ENCODE measurements at regions not wholly inside any gene's neighbourhood (a gene's known extent, or its start where the extent isn't known, plus 50 kb on each side); places are given as distances from the start of the nearest gene placed in this dataset.

- Histone ChIP-seq H3K36me3 (ENCODE audit: control insufficient read depth in 2 of 2, insufficient read depth in 2 of 2, low read length in 1 of 2) (no peaks in the 10 kb centered on the region), H3K4me3 (ENCODE audit: low read depth in 1 of 2, low read length in 2 of 2) (no peak overlapping the region), H3K4me1 (ENCODE audit: control insufficient read depth in 2 of 2, insufficient read depth in 2 of 2, low read length in 1 of 2) (no peaks in the 10 kb centered on the region), H3K27me3 (ENCODE audit: control insufficient read depth in 1 of 2, insufficient read depth in 2 of 2, low read length in 2 of 2) (no peaks in the 10 kb centered on the region), H3K9me3 (ENCODE audit: control insufficient read depth in 2 of 2, insufficient read depth in 1 of 2, low read depth in 1 of 2, low read length in 1 of 2) (no peaks in the 10 kb centered on the region), H3K27ac (ENCODE audit: low read depth in 2 of 2, low read length in 1 of 2) (no peak overlapping the region)
Measured at GRCh38 chr6:150543178-150543577, 56.5 kb upstream of the PLEKHG1 start.

GRCh38 chr6:150544793-150545192, 54.9 kb upstream of the PLEKHG1 start:
- Histone ChIP-seq H3K4me3 (ENCODE audit: low read depth in 1 of 2, low read length in 2 of 2) (no peak overlapping the region), H3K36me3 (ENCODE audit: control insufficient read depth in 2 of 2, insufficient read depth in 2 of 2, low read length in 1 of 2) (no peaks in the 10 kb centered on the region), H3K27ac (ENCODE audit: low read depth in 2 of 2, low read length in 1 of 2) (no peak overlapping the region), H3K27me3 (ENCODE audit: control insufficient read depth in 1 of 2, insufficient read depth in 2 of 2, low read length in 2 of 2) (no peaks in the 10 kb centered on the region), H3K9me3 (ENCODE audit: control insufficient read depth in 2 of 2, insufficient read depth in 1 of 2, low read depth in 1 of 2, low read length in 1 of 2) (no peaks in the 10 kb centered on the region), H3K4me1 (ENCODE audit: control insufficient read depth in 2 of 2, insufficient read depth in 2 of 2, low read length in 1 of 2) (no peaks in the 10 kb centered on the region)
- WGBS, 2 donors, result 97 to 99% methylated on average over 2 of the region's 2 CpGs

- WGBS, 2 donors, result 47% methylated on average over 7 of the region's 7 CpGs
- H3K4me3 ChIP-seq (ENCODE audit: low read depth in 1 of 2, low read length in 2 of 2), result no peak overlapping the region
- H3K27ac ChIP-seq (ENCODE audit: low read depth in 2 of 2, low read length in 1 of 2), result no peak overlapping the region
- no peaks in the 10 kb centered on the region for H3K36me3 ChIP-seq (ENCODE audit: control insufficient read depth in 2 of 2, insufficient read depth in 2 of 2, low read length in 1 of 2)
- no peaks in the 10 kb centered on the region for H3K9me3 ChIP-seq (ENCODE audit: control insufficient read depth in 2 of 2, insufficient read depth in 1 of 2, low read depth in 1 of 2, low read length in 1 of 2)
- no peaks in the 10 kb centered on the region for H3K27me3 ChIP-seq (ENCODE audit: control insufficient read depth in 1 of 2, insufficient read depth in 2 of 2, low read length in 2 of 2)
- H3K4me1 ChIP-seq (ENCODE audit: control insufficient read depth in 2 of 2, insufficient read depth in 2 of 2, low read length in 1 of 2), result no peaks in the 10 kb centered on the region
Measured at GRCh38 chr6:150546457-150546856, 53.2 kb upstream of the PLEKHG1 start.

- no peaks in the 10 kb centered on the region for H3K4me1 ChIP-seq (ENCODE audit: control insufficient read depth in 2 of 2, insufficient read depth in 2 of 2, low read length in 1 of 2)
- H3K36me3 ChIP-seq (ENCODE audit: control insufficient read depth in 2 of 2, insufficient read depth in 2 of 2, low read length in 1 of 2), result no peaks in the 10 kb centered on the region
- WGBS, 2 donors, result 64 to 75% methylated on average over 11 of the region's 11 CpGs
- H3K27me3 ChIP-seq (ENCODE audit: control insufficient read depth in 1 of 2, insufficient read depth in 2 of 2, low read length in 2 of 2), result no peaks in the 10 kb centered on the region
- no peak overlapping the region for H3K27ac ChIP-seq (ENCODE audit: low read depth in 2 of 2, low read length in 1 of 2)
- no peak overlapping the region for H3K4me3 ChIP-seq (ENCODE audit: low read depth in 1 of 2, low read length in 2 of 2)
- H3K9me3 ChIP-seq (ENCODE audit: control insufficient read depth in 2 of 2, insufficient read depth in 1 of 2, low read depth in 1 of 2, low read length in 1 of 2), result no peaks in the 10 kb centered on the region
Measured at GRCh38 chr6:150547502-150548222, 52.0 kb upstream of the PLEKHG1 start.

GRCh38 chr6:150548330-150548729, 51.4 kb upstream of the PLEKHG1 start:
- H3K4me1 ChIP-seq (ENCODE audit: control insufficient read depth in 2 of 2, insufficient read depth in 2 of 2, low read length in 1 of 2), result no peaks in the 10 kb centered on the region
- WGBS, 2 donors, result 90% methylated on average over 4 of the region's 4 CpGs
- H3K27ac ChIP-seq (ENCODE audit: low read depth in 2 of 2, low read length in 1 of 2), result no peak overlapping the region
- H3K36me3 ChIP-seq (ENCODE audit: control insufficient read depth in 2 of 2, insufficient read depth in 2 of 2, low read length in 1 of 2), result no peaks in the 10 kb centered on the region
- no peaks in the 10 kb centered on the region for H3K9me3 ChIP-seq (ENCODE audit: control insufficient read depth in 2 of 2, insufficient read depth in 1 of 2, low read depth in 1 of 2, low read length in 1 of 2)
- H3K4me3 ChIP-seq (ENCODE audit: low read depth in 1 of 2, low read length in 2 of 2), result no peak overlapping the region
- no peaks in the 10 kb centered on the region for H3K27me3 ChIP-seq (ENCODE audit: control insufficient read depth in 1 of 2, insufficient read depth in 2 of 2, low read length in 2 of 2)

GRCh38 chr6:150549007-150549406, 50.7 kb upstream of the PLEKHG1 start:
- H3K27ac ChIP-seq (ENCODE audit: low read depth in 2 of 2, low read length in 1 of 2), result no peak overlapping the region
- H3K4me3 ChIP-seq (ENCODE audit: low read depth in 1 of 2, low read length in 2 of 2), result no peak overlapping the region
- H3K27me3 ChIP-seq (ENCODE audit: control insufficient read depth in 1 of 2, insufficient read depth in 2 of 2, low read length in 2 of 2), result no peaks in the 10 kb centered on the region
- no peaks in the 10 kb centered on the region for H3K9me3 ChIP-seq (ENCODE audit: control insufficient read depth in 2 of 2, insufficient read depth in 1 of 2, low read depth in 1 of 2, low read length in 1 of 2)
- no peaks in the 10 kb centered on the region for H3K36me3 ChIP-seq (ENCODE audit: control insufficient read depth in 2 of 2, insufficient read depth in 2 of 2, low read length in 1 of 2)
- no peaks in the 10 kb centered on the region for H3K4me1 ChIP-seq (ENCODE audit: control insufficient read depth in 2 of 2, insufficient read depth in 2 of 2, low read length in 1 of 2)
- 92 to 93% methylated on average over 5 of the region's 5 CpGs for WGBS, 2 donors

- H3K27ac ChIP-seq (ENCODE audit: low read depth in 2 of 2, low read length in 1 of 2), result no peak overlapping the region
- 77 to 85% methylated on average over 6 of the region's 6 CpGs for WGBS, 2 donors
- no peaks in the 10 kb centered on the region for H3K36me3 ChIP-seq (ENCODE audit: control insufficient read depth in 2 of 2, insufficient read depth in 2 of 2, low read length in 1 of 2)
- no peaks in the 10 kb centered on the region for H3K4me1 ChIP-seq (ENCODE audit: control insufficient read depth in 2 of 2, insufficient read depth in 2 of 2, low read length in 1 of 2)
- no peak overlapping the region for H3K4me3 ChIP-seq (ENCODE audit: low read depth in 1 of 2, low read length in 2 of 2)
- H3K9me3 ChIP-seq (ENCODE audit: control insufficient read depth in 2 of 2, insufficient read depth in 1 of 2, low read depth in 1 of 2, low read length in 1 of 2), result no peaks in the 10 kb centered on the region
- peaks cover 0 to 2% of the 10 kb centered on the region in 2 donors for H3K27me3 ChIP-seq (ENCODE audit: control insufficient read depth in 1 of 2, insufficient read depth in 2 of 2, low read length in 2 of 2)
Measured at GRCh38 chr6:150549674-150550101, 50.0 kb upstream of the PLEKHG1 start.
